ENCODE measurements at regions not wholly inside any gene's neighbourhood (a gene's known extent, or its start where the extent isn't known, plus 50 kb on each side); places are given as distances from the start of the nearest gene placed in this dataset.

DNA sequence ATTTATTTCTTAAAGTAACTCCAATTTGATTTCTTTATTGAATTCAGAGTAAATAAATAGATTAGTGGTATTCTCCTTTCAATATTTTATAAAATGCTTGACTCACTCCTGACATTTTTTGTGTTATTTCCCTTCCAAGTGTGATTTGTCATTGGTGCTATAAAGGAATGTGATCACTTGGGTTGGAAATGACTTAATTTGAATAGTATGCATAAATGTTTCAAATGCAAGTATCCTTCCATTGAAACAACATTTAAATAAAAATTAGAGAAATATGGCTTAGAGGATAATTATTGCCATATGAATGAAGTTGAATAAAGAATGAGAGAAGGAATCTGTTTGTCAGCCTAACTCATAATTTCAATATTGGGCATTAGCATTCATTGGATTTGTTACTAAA lies 182.7 kb downstream of the PABPC4L start:
- H3K9me3 ChIP-seq (ENCODE audit: control insufficient read depth, insufficient read depth, low read depth, low read length): no peaks in the 10 kb centered on the region
- ChIA-PET CTCF (no interaction called here), POLR2A (no interaction called here)
- H3K27ac ChIP-seq (ENCODE audit: extremely low read depth, low read depth, low read length): no peak overlapping the region
- no peak for TF ChIP-seq SP7 (tag by site-specific recombination; IDR thresholded peaks at IDR 0.05)
- TF ChIP-seq ZSCAN23 (tag by site-specific recombination; IDR thresholded peaks at IDR 0.05): no peak
- no peak for TF ChIP-seq YY2 (tag by site-specific recombination; IDR thresholded peaks at IDR 0.05)
- TF ChIP-seq ZNF670 (tag by site-specific recombination; IDR thresholded peaks at IDR 0.05; ENCODE audit: low read depth): no peak
- TF ChIP-seq SETDB1 (IDR thresholded peaks at IDR 0.05; ENCODE audit: insufficient read length, low read length): no peak
- no peak for TF ChIP-seq AEBP2 (tag by site-specific recombination; IDR thresholded peaks at IDR 0.05; ENCODE audit: borderline replicate concordance)
- no peak for TF ChIP-seq SALL2 (tag by site-specific recombination; IDR thresholded peaks at IDR 0.05; ENCODE audit: borderline replicate concordance)
- H3K36me3 ChIP-seq (ENCODE audit: control insufficient read depth in 2 of 2, insufficient read depth in 1 of 2, low read length in 2 of 2): no peaks in the 10 kb centered on the region
- H3K4me3 ChIP-seq (ENCODE audit: low read depth, low read length): no peak overlapping the region
- H3K4me1 ChIP-seq (ENCODE audit: control insufficient read depth, insufficient read depth, low read length): no peaks in the 10 kb centered on the region

- ChIA-PET CTCF (no interaction called here), POLR2A (no interaction called here)
- Histone ChIP-seq H3K36me3 (ENCODE audit: control insufficient read depth in 2 of 2, insufficient read depth in 1 of 2, low read length in 2 of 2) (no peaks in the 10 kb centered on the region), H3K4me3 (ENCODE audit: low read depth, low read length) (no peak overlapping the region), H3K27ac (ENCODE audit: extremely low read depth, low read depth, low read length) (no peak overlapping the region), H3K9me3 (ENCODE audit: control insufficient read depth, insufficient read depth, low read depth, low read length) (no peaks in the 10 kb centered on the region), H3K4me1 (ENCODE audit: control insufficient read depth, insufficient read depth, low read length) (no peaks in the 10 kb centered on the region)
- no peak for TF ChIP-seq ZNF623 (tag by site-specific recombination; IDR thresholded peaks at IDR 0.05)
- no peak for TF ChIP-seq ZNF830 (tag by site-specific recombination; IDR thresholded peaks at IDR 0.05; ENCODE audit: low read depth)
- TF ChIP-seq ZFP69B (tag by site-specific recombination; IDR thresholded peaks at IDR 0.05): no peak
- TF ChIP-seq ZNF433 (tag by site-specific recombination; IDR thresholded peaks at IDR 0.05; ENCODE audit: low read depth): no peak
- TF ChIP-seq ZNF366 (tag by site-specific recombination; conservative IDR thresholded peaks at IDR 0.05): no peak
- no peak for TF ChIP-seq ZBTB21 (tag by site-specific recombination; IDR thresholded peaks at IDR 0.05)
Observed at GRCh38 chr4:134001057-134001456, 200.5 kb downstream of the PABPC4L start.

GRCh38 chr4:133997436-133997835 lies 204.2 kb downstream of the PABPC4L start:
- ChIA-PET POLR2A (no interaction called here), CTCF (no interaction called here)
- Histone ChIP-seq H3K9me3 (ENCODE audit: control insufficient read depth, insufficient read depth, low read depth, low read length) (no peaks in the 10 kb centered on the region), H3K4me1 (ENCODE audit: control insufficient read depth, insufficient read depth, low read length) (no peaks in the 10 kb centered on the region), H3K36me3 (ENCODE audit: control insufficient read depth in 2 of 2, insufficient read depth in 1 of 2, low read length in 2 of 2) (no peaks in the 10 kb centered on the region), H3K4me3 (ENCODE audit: low read depth, low read length) (no peak overlapping the region), H3K27ac (ENCODE audit: extremely low read depth, low read depth, low read length) (no peak overlapping the region)
- TF ChIP-seq KLF8 (tag by site-specific recombination; IDR thresholded peaks at IDR 0.05): no peak
- no peak for TF ChIP-seq ZNF654 (tag by site-specific recombination; IDR thresholded peaks at IDR 0.05; ENCODE audit: low read depth)
- TF ChIP-seq, protein P1, sequence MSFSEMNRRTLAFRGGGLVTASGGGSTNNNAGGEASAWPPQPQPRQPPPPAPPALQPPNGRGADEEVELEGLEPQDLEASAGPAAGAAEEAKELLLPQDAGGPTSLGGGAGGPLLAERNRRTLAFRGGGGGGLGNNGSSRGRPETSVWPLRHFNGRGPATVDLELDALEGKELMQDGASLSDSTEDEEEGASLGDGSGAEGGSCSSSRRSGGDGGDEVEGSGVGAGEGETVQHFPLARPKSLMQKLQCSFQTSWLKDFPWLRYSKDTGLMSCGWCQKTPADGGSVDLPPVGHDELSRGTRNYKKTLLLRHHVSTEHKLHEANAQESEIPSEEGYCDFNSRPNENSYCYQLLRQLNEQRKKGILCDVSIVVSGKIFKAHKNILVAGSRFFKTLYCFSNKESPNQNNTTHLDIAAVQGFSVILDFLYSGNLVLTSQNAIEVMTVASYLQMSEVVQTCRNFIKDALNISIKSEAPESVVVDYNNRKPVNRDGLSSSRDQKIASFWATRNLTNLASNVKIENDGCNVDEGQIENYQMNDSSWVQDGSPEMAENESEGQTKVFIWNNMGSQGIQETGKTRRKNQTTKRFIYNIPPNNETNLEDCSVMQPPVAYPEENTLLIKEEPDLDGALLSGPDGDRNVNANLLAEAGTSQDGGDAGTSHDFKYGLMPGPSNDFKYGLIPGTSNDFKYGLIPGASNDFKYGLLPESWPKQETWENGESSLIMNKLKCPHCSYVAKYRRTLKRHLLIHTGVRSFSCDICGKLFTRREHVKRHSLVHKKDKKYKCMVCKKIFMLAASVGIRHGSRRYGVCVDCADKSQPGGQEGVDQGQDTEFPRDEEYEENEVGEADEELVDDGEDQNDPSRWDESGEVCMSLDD (tag by site-specific recombination; IDR thresholded peaks at IDR 0.05): no peak
- TF ChIP-seq, protein P2, sequence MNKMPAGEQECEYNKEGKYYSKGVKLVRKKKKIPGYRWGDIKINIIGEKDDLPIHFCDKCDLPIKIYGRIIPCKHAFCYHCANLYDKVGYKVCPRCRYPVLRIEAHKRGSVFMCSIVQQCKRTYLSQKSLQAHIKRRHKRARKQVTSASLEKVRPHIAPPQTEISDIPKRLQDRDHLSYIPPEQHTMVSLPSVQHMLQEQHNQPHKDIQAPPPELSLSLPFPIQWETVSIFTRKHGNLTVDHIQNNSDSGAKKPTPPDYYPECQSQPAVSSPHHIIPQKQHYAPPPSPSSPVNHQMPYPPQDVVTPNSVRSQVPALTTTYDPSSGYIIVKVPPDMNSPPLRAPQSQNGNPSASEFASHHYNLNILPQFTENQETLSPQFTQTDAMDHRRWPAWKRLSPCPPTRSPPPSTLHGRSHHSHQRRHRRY (tag by site-specific recombination; IDR thresholded peaks at IDR 0.05): no peak
- TF ChIP-seq ZNF561 (tag by site-specific recombination; IDR thresholded peaks at IDR 0.05; ENCODE audit: borderline replicate concordance): no peak
- no peak for TF ChIP-seq GLI2 (tag by site-specific recombination; IDR thresholded peaks at IDR 0.05; ENCODE audit: borderline replicate concordance, low read depth)
- no peak for TF ChIP-seq ZFP37 (tag by site-specific recombination; IDR thresholded peaks at IDR 0.05)
- TF ChIP-seq ZNF398 (tag by site-specific recombination; IDR thresholded peaks at IDR 0.05): no peak
- no peak for TF ChIP-seq ZNF701 (tag by site-specific recombination; IDR thresholded peaks at IDR 0.05)
- TF ChIP-seq ZNF23 (tag by site-specific recombination; IDR thresholded peaks at IDR 0.05; ENCODE audit: borderline replicate concordance): no peak
- TF ChIP-seq, protein P3, sequence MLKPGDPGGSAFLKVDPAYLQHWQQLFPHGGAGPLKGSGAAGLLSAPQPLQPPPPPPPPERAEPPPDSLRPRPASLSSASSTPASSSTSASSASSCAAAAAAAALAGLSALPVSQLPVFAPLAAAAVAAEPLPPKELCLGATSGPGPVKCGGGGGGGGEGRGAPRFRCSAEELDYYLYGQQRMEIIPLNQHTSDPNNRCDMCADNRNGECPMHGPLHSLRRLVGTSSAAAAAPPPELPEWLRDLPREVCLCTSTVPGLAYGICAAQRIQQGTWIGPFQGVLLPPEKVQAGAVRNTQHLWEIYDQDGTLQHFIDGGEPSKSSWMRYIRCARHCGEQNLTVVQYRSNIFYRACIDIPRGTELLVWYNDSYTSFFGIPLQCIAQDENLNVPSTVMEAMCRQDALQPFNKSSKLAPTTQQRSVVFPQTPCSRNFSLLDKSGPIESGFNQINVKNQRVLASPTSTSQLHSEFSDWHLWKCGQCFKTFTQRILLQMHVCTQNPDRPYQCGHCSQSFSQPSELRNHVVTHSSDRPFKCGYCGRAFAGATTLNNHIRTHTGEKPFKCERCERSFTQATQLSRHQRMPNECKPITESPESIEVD (tag by site-specific recombination; IDR thresholded peaks at IDR 0.05): no peak
- no peak for TF ChIP-seq ZNF426 (tag by site-specific recombination; IDR thresholded peaks at IDR 0.05)
